ENCODE measurements at regions not wholly inside any gene's neighbourhood (a gene's known extent, or its start where the extent isn't known, plus 50 kb on each side); places are given as distances from the start of the nearest gene placed in this dataset.

GRCh38 chr20:39825950-39826349 is 863.1 kb downstream of the MAFB start:
- no peak overlapping the region for H3K4me3 ChIP-seq (ENCODE audit: low read length)
- no peak for TF ChIP-seq CTCF (IDR thresholded peaks at IDR 0.05; ENCODE audit: insufficient read depth, low read depth, low read length, missing control alignments)
- peak; percentile 55 for DNase-seq (ENCODE audit: low read depth)

- peak; percentile 97 for DNase-seq (ENCODE audit: low read depth)
- H3K4me3 ChIP-seq (ENCODE audit: low read length) = no peak overlapping the region
- TF ChIP-seq CTCF (IDR thresholded peaks at IDR 0.05; ENCODE audit: insufficient read depth, low read depth, low read length, missing control alignments) = no peak
Observed at GRCh38 chr20:39825524-39825923, 863.4 kb downstream of the DHX35 start.

GRCh38 chr20:39823224-39823623 is 861.1 kb downstream of the DHX35 start:
- H3K4me3 ChIP-seq (ENCODE audit: low read length) = no peak overlapping the region
- TF ChIP-seq CTCF (IDR thresholded peaks at IDR 0.05; ENCODE audit: insufficient read depth, low read depth, low read length, missing control alignments) = no peak
- DNase-seq (ENCODE audit: low read depth) = no peak

GRCh38 chr20:39822667-39823066 is 860.5 kb downstream of the DHX35 start:
- TF ChIP-seq CTCF (IDR thresholded peaks at IDR 0.05; ENCODE audit: insufficient read depth, low read depth, low read length, missing control alignments) = no peak
- peak; percentile 44 for DNase-seq (ENCODE audit: low read depth)
- H3K4me3 ChIP-seq (ENCODE audit: low read length) = no peak overlapping the region

- no peak for DNase-seq (ENCODE audit: low read depth)
- H3K4me3 ChIP-seq (ENCODE audit: low read length) = no peak overlapping the region
- TF ChIP-seq CTCF (IDR thresholded peaks at IDR 0.05; ENCODE audit: insufficient read depth, low read depth, low read length, missing control alignments) = no peak
Observed at GRCh38 chr20:39813190-39813829, 851.2 kb downstream of the DHX35 start.

- H3K4me3 ChIP-seq (ENCODE audit: low read length) = no peak overlapping the region
- DNase-seq (ENCODE audit: low read depth) = peak; percentile 96
- no peak for TF ChIP-seq CTCF (IDR thresholded peaks at IDR 0.05; ENCODE audit: insufficient read depth, low read depth, low read length, missing control alignments)
Observed at GRCh38 chr20:39812116-39812515, 850.0 kb downstream of the DHX35 start.

- no peak for DNase-seq (ENCODE audit: low read depth)
- no peak overlapping the region for H3K4me3 ChIP-seq (ENCODE audit: low read length)
- no peak for TF ChIP-seq CTCF (IDR thresholded peaks at IDR 0.05; ENCODE audit: insufficient read depth, low read depth, low read length, missing control alignments)
Observed at GRCh38 chr20:39810309-39810708, 848.2 kb downstream of the DHX35 start.

All from epithelial cell of esophagus (primary cell).